ENCODE measurements at regions not wholly inside any gene's neighbourhood (a gene's known extent, or its start where the extent isn't known, plus 50 kb on each side); places are given as distances from the start of the nearest gene placed in this dataset.

DNA sequence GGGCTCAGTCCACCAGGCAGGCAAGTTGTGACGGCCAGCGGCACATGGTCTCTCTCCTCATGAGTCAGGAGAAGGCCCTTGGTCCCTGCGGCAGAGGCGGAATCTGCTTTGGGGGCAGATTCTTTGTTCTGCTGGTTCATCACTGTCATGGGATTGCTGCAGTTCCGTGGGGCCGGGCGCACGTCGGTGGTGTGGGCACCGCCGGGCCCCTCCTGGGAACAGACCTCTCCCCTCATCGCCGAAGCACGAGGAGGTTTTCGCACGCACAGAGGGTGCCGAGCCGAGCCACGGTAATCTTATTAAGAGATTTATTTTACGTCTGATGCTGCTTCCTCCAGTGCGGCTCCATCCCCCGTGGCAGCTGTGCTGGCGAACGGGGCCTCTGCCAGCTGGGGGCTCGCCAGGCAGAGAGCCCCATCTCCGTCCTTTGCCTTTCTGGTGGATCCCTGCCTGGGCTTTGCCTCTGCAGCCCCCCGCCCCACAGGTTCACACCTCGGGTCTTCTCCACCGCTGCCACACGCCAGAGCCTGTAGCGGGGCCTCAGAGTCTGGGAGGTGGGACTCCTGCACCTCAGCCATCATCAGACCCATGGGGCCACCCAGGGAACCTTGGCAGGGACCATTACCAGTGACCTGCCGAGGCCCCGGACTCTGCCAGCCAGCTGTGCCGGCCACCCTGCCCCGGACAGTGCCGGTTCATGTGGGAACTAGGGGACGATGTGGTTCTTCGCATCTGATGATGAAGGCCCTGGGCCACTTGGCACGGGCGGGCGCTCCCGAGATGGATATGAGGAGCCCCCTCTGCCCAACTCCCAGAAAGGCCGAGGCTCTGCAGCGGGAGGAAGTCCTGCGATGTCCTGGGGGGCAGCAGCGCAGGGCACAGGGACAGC is 86.7 kb upstream of the NKX1-1 start:
- TF ChIP-seq, protein P1, sequence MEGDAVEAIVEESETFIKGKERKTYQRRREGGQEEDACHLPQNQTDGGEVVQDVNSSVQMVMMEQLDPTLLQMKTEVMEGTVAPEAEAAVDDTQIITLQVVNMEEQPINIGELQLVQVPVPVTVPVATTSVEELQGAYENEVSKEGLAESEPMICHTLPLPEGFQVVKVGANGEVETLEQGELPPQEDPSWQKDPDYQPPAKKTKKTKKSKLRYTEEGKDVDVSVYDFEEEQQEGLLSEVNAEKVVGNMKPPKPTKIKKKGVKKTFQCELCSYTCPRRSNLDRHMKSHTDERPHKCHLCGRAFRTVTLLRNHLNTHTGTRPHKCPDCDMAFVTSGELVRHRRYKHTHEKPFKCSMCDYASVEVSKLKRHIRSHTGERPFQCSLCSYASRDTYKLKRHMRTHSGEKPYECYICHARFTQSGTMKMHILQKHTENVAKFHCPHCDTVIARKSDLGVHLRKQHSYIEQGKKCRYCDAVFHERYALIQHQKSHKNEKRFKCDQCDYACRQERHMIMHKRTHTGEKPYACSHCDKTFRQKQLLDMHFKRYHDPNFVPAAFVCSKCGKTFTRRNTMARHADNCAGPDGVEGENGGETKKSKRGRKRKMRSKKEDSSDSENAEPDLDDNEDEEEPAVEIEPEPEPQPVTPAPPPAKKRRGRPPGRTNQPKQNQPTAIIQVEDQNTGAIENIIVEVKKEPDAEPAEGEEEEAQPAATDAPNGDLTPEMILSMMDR (IDR thresholded peaks at IDR 0.05; ENCODE audit: control insufficient read depth, insufficient read depth, low read depth, low read length, missing control alignments) = no peak
- no peak overlapping the region for H3K4me3 ChIP-seq (ENCODE audit: control insufficient read depth, low read depth, low read length)
- DNase-seq (ENCODE audit: low read depth) = no peak

DNA sequence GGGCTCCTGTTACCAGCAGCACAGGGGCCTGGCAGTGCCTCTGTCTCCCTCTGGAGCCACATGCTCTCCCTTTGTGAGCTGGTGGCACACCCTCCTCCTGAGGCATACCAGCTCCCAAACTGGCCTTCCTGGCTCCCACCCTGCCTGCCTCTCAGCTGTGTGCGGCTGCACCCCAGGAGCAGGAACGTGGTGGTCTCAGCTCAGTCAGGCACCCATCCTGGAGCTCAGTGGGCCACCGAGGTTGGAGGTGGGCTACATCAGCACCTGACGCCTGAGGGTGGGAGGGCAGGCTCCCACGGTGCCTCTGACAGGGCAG is 85.9 kb upstream of the NKX1-1 start:
- DNase-seq (ENCODE audit: low read depth) = no peak
- no peak overlapping the region for H3K4me3 ChIP-seq (ENCODE audit: control insufficient read depth, low read depth, low read length)
- TF ChIP-seq, protein P1 (IDR thresholded peaks at IDR 0.05; ENCODE audit: control insufficient read depth, insufficient read depth, low read depth, low read length, missing control alignments) = no peak

DNA sequence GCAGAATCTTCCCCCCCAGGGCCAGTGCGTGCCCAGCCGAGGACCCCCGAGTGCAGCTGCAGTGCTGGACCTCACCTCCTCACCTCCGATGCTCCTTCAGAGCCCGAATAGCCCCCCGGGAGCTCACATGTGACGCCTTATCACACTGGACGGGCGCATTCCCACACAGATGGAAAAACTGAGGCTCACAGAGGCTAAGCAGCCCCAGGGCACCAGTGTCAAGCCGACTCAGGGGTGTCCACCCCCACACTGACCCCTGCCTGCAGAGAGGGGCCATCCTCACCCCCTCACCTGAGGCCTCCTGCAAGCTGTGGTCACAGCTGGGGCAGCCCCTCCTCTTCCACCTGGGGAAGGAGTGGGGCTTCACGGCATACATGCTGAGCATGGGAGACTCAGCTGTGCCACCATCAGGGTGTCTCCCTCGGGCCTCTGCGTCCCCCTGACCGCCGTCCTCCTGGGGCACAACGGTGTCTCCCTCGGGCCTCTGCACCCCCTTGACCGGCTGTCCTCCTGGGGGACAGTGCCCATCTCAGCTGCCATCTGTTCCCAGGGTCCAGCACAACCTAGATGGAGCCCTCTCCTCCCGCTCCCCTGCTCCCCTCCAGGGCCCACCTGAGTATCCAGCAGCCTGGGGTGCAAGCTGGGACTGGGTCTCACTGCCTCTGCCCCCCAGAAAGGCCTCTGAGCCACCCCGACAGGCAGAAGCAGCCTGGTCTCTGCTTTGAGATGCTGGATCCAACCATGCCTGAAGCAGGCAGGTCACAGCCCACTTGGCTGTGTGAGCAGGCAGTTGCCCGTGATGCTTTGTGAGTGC is 85.3 kb upstream of the NKX1-1 start:
- TF ChIP-seq, protein P1 (IDR thresholded peaks at IDR 0.05; ENCODE audit: control insufficient read depth, insufficient read depth, low read depth, low read length, missing control alignments) = no peak
- no peak overlapping the region for H3K4me3 ChIP-seq (ENCODE audit: control insufficient read depth, low read depth, low read length)
- DNase-seq (ENCODE audit: low read depth) = no peak

DNA sequence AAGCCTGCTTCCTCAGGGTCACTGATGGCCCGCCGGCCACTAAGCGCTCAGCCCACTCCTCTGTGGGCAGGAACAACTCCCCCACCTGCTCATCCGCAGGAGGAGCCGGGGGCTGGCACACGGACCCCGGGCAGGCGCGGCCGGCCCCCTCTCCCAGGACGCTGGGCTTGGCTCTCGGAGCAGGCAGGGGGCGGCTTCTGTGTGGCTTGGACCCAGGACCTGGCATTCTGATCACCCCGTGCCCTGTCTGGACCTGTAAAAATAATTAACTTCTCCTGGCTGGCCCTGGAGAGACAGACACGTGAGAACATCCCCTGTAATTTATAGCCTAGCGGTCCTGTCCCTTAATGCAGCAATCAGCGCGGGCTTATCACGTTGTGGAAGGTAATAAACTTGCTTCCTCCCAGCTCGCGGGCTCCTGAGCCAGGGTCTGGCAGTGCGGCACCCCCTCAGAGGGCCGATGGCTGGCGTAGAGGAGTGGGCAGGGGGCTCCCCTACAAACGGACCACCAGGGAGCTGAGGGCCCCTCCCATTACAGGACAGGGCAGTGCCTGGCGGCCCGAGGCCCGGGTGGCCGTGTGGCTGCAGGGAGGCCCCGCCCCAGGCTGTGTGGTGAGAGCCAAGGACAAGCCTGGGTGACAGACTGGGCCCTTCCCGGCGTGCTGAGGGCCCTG is 84.5 kb upstream of the NKX1-1 start:
- no peak overlapping the region for H3K4me3 ChIP-seq (ENCODE audit: control insufficient read depth, low read depth, low read length)
- no peak for DNase-seq (ENCODE audit: low read depth)
- TF ChIP-seq, protein P1 (IDR thresholded peaks at IDR 0.05; ENCODE audit: control insufficient read depth, insufficient read depth, low read depth, low read length, missing control alignments) = no peak

DNA sequence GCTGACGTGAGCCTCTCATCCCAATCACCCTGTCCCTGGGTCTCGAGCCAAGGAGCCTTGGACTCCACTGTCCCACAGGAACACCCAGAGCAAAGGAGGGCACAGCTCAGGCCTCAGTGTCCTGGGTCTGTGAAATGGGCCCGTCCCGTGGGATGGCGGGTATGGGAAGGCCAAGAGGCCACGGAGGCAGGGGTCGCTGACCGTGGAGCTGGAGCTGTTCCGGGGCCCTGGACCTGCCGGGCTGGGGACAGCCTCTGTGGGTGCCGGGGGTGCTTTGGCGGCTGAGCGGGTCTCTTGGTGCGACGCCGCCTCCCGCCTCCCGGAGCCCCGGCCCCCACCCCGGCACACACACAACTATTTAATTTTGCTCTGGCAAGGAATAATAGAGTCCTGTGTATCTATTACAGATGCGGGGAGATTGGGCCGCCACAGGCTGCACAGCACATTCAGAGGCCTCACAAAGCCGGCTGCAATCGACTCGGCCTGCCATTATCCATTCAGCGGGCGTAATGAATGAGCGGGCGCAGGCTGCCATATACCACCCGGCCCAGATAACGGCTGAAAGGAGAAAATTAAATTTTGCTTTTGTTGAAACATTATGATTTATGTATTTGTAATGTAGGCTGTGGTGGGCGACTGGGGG is 83.9 kb upstream of the NKX1-1 start:
- TF ChIP-seq, protein P1 (IDR thresholded peaks at IDR 0.05; ENCODE audit: control insufficient read depth, insufficient read depth, low read depth, low read length, missing control alignments) = no peak
- H3K4me3 ChIP-seq (ENCODE audit: control insufficient read depth, low read depth, low read length) = no peak overlapping the region
- no peak for DNase-seq (ENCODE audit: low read depth)

DNA sequence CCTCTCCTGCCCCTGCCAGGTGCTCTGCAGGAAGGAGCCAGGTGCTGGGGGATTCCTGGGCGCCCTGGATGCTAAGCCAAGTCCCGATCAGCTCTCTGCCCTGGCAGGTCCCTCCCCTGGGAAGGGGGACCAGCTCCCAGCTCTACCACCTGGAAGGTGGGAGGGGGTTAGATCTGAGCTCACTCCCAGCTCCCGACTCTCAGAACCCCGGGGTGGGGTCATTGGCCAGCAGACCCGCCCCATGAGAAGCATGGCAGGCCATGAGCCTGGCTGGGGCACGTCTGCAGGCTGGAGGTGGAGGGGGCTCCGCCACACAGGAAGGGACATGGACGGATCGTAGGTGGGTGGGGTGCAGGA is 83.4 kb upstream of the NKX1-1 start:
- TF ChIP-seq, protein P1 (IDR thresholded peaks at IDR 0.05; ENCODE audit: control insufficient read depth, insufficient read depth, low read depth, low read length, missing control alignments) = no peak
- no peak overlapping the region for H3K4me3 ChIP-seq (ENCODE audit: control insufficient read depth, low read depth, low read length)
- no peak for DNase-seq (ENCODE audit: low read depth)
